Subcutaneous abdominal adipose tissue (tissue), 5 donors: ENCODE measurements at regions not wholly inside any gene's neighbourhood (a gene's known extent, or its start where the extent isn't known, plus 50 kb on each side); places are given as distances from the start of the nearest gene placed in this dataset.

Experiments
- H3K27ac ChIP-seq: one replicate; pipeline ENCODE4 v1.7.0; 2013; ENCODE audit warnings: low read depth, mild to moderate bottlenecking, inconsistent platforms, low read length, moderate library complexity
- H3K27me3 ChIP-seq, 5 donors: one replicate each; pipeline ENCODE4 v1.7.0; 2013; ENCODE audit warnings: low read length in 5 of 5, inconsistent platforms in 1 of 5; ENCODE audit not compliant: control insufficient read depth in 5 of 5, insufficient read depth in 4 of 5
- H3K36me3 ChIP-seq, 5 donors: one replicate each; pipeline ENCODE4 v1.7.0; 2013; ENCODE audit warnings: low read length in 5 of 5; ENCODE audit not compliant: control insufficient read depth in 5 of 5, insufficient read depth in 5 of 5
- H3K4me1 ChIP-seq, 5 donors: one replicate each; pipeline ENCODE4 v1.7.0; 2013; ENCODE audit warnings: low read length in 5 of 5, mild to moderate bottlenecking in 3 of 5, moderate library complexity in 1 of 5; ENCODE audit not compliant: control insufficient read depth in 5 of 5, insufficient read depth in 5 of 5
- H3K4me3 ChIP-seq, 5 donors: one replicate each; pipeline ENCODE4 v1.7.0; 2013; ENCODE audit warnings: low read length in 5 of 5, low read depth in 1 of 5
- H3K9ac ChIP-seq, 5 donors: one replicate each; pipeline ENCODE4 v1.7.0; 2013; ENCODE audit warnings: low read length in 5 of 5, mild to moderate bottlenecking in 4 of 5, moderate library complexity in 3 of 5
- H3K9me3 ChIP-seq, 5 donors: one replicate each; pipeline ENCODE4 v1.7.0; 2013; ENCODE audit warnings: low read length in 5 of 5; ENCODE audit not compliant: control insufficient read depth in 5 of 5
- donor health status: healthy.
- donor health status: healthy.
- donor health status: healthy.
- donor health status: healthy.
- donor health status: healthy.

- H3K4me3 ChIP-seq, result no peak overlapping the region
- H3K9me3 ChIP-seq, result peaks cover 0 to 2% (median 0%) of the 10 kb centered on the region in 5 donors
- H3K27me3 ChIP-seq, result peaks cover 0 to 4% (median 0%) of the 10 kb centered on the region in 5 donors
- no peaks in the 10 kb centered on the region for H3K4me1 ChIP-seq
- H3K9ac ChIP-seq, result no peak overlapping the region
- no peak overlapping the region for H3K27ac ChIP-seq
- no peaks in the 10 kb centered on the region for H3K36me3 ChIP-seq
Measured at GRCh38 chr12:127024791-127025190, 1242.2 kb upstream of the TMEM132C start.

GRCh38 chr12:127025545-127025944 lies 1241.4 kb upstream of the TMEM132C start:
- no peak overlapping the region for H3K4me3 ChIP-seq
- no peaks in the 10 kb centered on the region for H3K4me1 ChIP-seq
- no peaks in the 10 kb centered on the region for H3K36me3 ChIP-seq

GRCh38 chr12:127035011-127035879 lies 1231.7 kb upstream of the TMEM132C start:
- Histone ChIP-seq H3K27me3 (peaks cover 0 to 4% (median 0%) of the 10 kb centered on the region in 5 donors), H3K27ac (no peak overlapping the region), H3K4me3 (no peak overlapping the region), H3K9me3 (peaks cover 0 to 3% (median 0%) of the 10 kb centered on the region in 5 donors), H3K36me3 (no peaks in the 10 kb centered on the region), H3K4me1 (no peaks in the 10 kb centered on the region), H3K9ac (no peak overlapping the region)

More at GRCh38 chr12:127025545-127025944, 1241.4 kb upstream of the TMEM132C start:
- Histone ChIP-seq H3K9ac (no peak overlapping the region), H3K27me3 (peaks cover 0 to 4% (median 0%) of the 10 kb centered on the region in 5 donors), H3K9me3 (peaks cover 0 to 2% (median 0%) of the 10 kb centered on the region in 5 donors), H3K27ac (no peak overlapping the region)

- Histone ChIP-seq H3K4me1 (no peaks in the 10 kb centered on the region), H3K27ac (no peak overlapping the region), H3K9ac (no peak overlapping the region), H3K9me3 (peaks cover 0 to 3% (median 0%) of the 10 kb centered on the region in 5 donors), H3K27me3 (peaks cover 0 to 2% (median 0%) of the 10 kb centered on the region in 5 donors), H3K36me3 (no peaks in the 10 kb centered on the region), H3K4me3 (no peak overlapping the region)
Measured at GRCh38 chr12:127038152-127038551, 1228.8 kb upstream of the TMEM132C start.

- Histone ChIP-seq H3K9ac (no peak overlapping the region), H3K36me3 (no peaks in the 10 kb centered on the region), H3K27me3 (peaks cover 0 to 5% (median 0%) of the 10 kb centered on the region in 5 donors), H3K9me3 (peaks cover 0 to 3% (median 0%) of the 10 kb centered on the region in 5 donors), H3K4me3 (no peak overlapping the region), H3K4me1 (no peaks in the 10 kb centered on the region), H3K27ac (no peak overlapping the region)
Measured at GRCh38 chr12:127038761-127039160, 1228.2 kb upstream of the TMEM132C start.

- H3K9ac ChIP-seq, result no peak overlapping the region
- H3K27ac ChIP-seq, result no peak overlapping the region
- H3K4me1 ChIP-seq, result no peaks in the 10 kb centered on the region
- no peak overlapping the region for H3K4me3 ChIP-seq
- H3K9me3 ChIP-seq, result no peaks in the 10 kb centered on the region
- no peaks in the 10 kb centered on the region for H3K36me3 ChIP-seq
- H3K27me3 ChIP-seq, result peaks cover 0 to 5% (median 0%) of the 10 kb centered on the region in 5 donors
Measured at GRCh38 chr12:127041985-127042625, 1224.9 kb upstream of the TMEM132C start.

GRCh38 chr12:127043731-127044130 lies 1223.2 kb upstream of the TMEM132C start:
- H3K27me3 ChIP-seq, result peaks cover 0 to 5% (median 0%) of the 10 kb centered on the region in 5 donors
- H3K4me1 ChIP-seq, result no peaks in the 10 kb centered on the region
- no peak overlapping the region for H3K27ac ChIP-seq
- peaks cover 0 to 3% (median 0%) of the 10 kb centered on the region in 5 donors for H3K9me3 ChIP-seq
- no peaks in the 10 kb centered on the region for H3K36me3 ChIP-seq
- no peak overlapping the region for H3K9ac ChIP-seq
- no peak overlapping the region for H3K4me3 ChIP-seq

- Histone ChIP-seq H3K27me3 (peaks cover 0 to 5% (median 0%) of the 10 kb centered on the region in 5 donors), H3K9ac (no peak overlapping the region), H3K9me3 (peaks cover 0 to 3% (median 0%) of the 10 kb centered on the region in 5 donors), H3K36me3 (no peaks in the 10 kb centered on the region), H3K4me1 (no peaks in the 10 kb centered on the region), H3K4me3 (no peak overlapping the region), H3K27ac (no peak overlapping the region)
Measured at GRCh38 chr12:127044836-127045235, 1222.1 kb upstream of the TMEM132C start.

- Histone ChIP-seq H3K9ac (no peak overlapping the region), H3K9me3 (peaks cover 0 to 3% (median 0%) of the 10 kb centered on the region in 5 donors)
Measured at GRCh38 chr12:127046467-127046866, 1220.5 kb upstream of the TMEM132C start.

GRCh38 chr12:127048057-127048456 lies 1218.9 kb upstream of the TMEM132C start:
- no peak overlapping the region for H3K9ac ChIP-seq
- H3K27me3 ChIP-seq, result peaks cover 0 to 5% (median 0%) of the 10 kb centered on the region in 5 donors
- no peaks in the 10 kb centered on the region for H3K4me1 ChIP-seq
- peaks cover 0 to 3% (median 0%) of the 10 kb centered on the region in 5 donors for H3K9me3 ChIP-seq
- H3K4me3 ChIP-seq, result no peak overlapping the region
- H3K27ac ChIP-seq, result no peak overlapping the region
- H3K36me3 ChIP-seq, result no peaks in the 10 kb centered on the region

More at GRCh38 chr12:127046467-127046866, 1220.5 kb upstream of the TMEM132C start:
- Histone ChIP-seq H3K27me3 (peaks cover 0 to 5% (median 0%) of the 10 kb centered on the region in 5 donors), H3K36me3 (no peaks in the 10 kb centered on the region), H3K27ac (no peak overlapping the region), H3K4me1 (no peaks in the 10 kb centered on the region), H3K4me3 (no peak overlapping the region)
